Prostate gland (tissue), 2 donors: ENCODE measurements at regions not wholly inside any gene's neighbourhood (a gene's known extent, or its start where the extent isn't known, plus 50 kb on each side); places are given as distances from the start of the nearest gene placed in this dataset.

Experiments
- DNase-seq: peaks from one replicate; pipeline ENCODE4 v3.0.0-alpha.2; 2019; ENCODE audit warnings: low spot score
- H3K27ac ChIP-seq, 2 donors: fragments of 200-600 bp; sonication (generic); 2 replicates each; pipeline ENCODE4 v1.5.1; 2017 to 2019
- H3K27me3 ChIP-seq: fragments of 200-600 bp; sonication (generic); replicated peaks from 2 replicates; pipeline ENCODE4 v1.5.1; 2019; ENCODE audit not compliant: insufficient read depth
- H3K36me3 ChIP-seq, 2 donors: fragments of 200-600 bp; sonication (generic); 1 replicate in 1 of 2; 2 replicates in 1 of 2; pipeline versions ENCODE4 v1.5.1 to v1.8.1; 2017 to 2019
- H3K4me1 ChIP-seq: fragments of 200-600 bp; sonication (generic); replicated peaks from 2 replicates; pipeline ENCODE4 v1.5.1; 2019
- H3K4me3 ChIP-seq, 2 donors: fragments of 200-600 bp; sonication (generic); 2 replicates each; pipeline ENCODE4 v1.5.1; 2017 to 2019
- H3K9me3 ChIP-seq: fragments of 200-600 bp; sonication (generic); 2 replicates; pipeline ENCODE4 v1.5.1; 2017
- POLR2A ChIP-seq: fragments of 450-650 bp; IDR thresholded peaks from one replicate; pipeline ENCODE4 v1.6.1; 2016; ENCODE audit warnings: antibody characterized with exemption, mild to moderate bottlenecking
- POLR2AphosphoS5 ChIP-seq: sonication (generic); formaldehyde crosslinking; IDR thresholded peaks from one replicate; pipeline ENCODE4 v1.6.1; 2017; ENCODE audit warnings: antibody characterized with exemption
- WGBS: methylation state at CpG from one replicate; pipeline ENCODE4 v1.1.5; 2018; 5-methylcytosine and 5-hydroxymethylcytosine counted together
- intact Hi-C: fragments of 100-400 bp; cut with DNase I; formaldehyde crosslinking; loops from one replicate; pipeline ENCODE4 v1.14.2; 2022
- TF ChIP-seq, protein P1 (sequence below), 4 experiments: fragments of 200-600 bp in 2 of 4; fragments of 450-650 bp in 2 of 4; sonication (generic) in 2 of 4; IDR thresholded peaks; 1 replicate in 3 of 4; 2 replicates in 1 of 4; pipeline ENCODE4 v1.5.1; 2016 to 2019; ENCODE audit warnings: antibody characterized with exemption in 4 of 4, mild to moderate bottlenecking in 2 of 4, moderate library complexity in 2 of 4

DNA sequence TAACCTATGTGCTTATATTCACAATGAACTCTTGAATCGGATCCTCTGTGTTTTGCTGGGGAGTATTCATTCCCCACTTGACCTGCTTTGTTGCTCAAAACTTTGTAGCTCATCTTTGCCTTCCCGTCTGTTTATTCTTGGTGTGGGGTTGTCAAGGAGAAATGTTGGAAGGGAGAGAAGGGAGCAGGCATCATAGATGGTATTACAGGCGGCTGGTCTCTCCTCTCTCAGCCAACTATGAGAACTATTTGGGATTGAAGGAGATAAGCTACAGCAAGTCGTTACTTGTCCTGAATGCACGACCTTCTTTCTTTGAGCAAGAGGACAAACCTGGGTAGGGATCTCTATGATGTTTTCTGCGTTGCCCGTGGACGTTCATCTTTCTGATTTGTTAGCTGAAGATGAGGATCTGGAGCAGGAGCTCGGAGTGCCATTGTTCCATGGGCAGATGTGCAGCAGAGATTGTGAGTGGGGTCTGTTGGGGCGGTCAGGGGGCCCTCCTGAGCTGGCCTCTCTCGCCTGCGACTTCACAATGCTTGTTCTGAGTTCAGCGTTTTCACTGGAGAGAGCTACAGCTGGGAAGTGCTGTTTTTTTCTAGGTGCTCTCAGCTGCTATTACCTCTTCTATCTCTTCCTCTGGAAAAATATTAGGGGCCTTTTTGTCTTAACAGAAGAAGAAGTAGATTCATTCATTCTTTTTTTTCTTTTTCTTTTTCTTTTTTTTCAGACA is 126.9 kb upstream of the KLF6 start:
- Histone ChIP-seq H3K4me3 (no peak overlapping the region), H3K27me3 (no peaks in the 10 kb centered on the region), H3K27ac (peak overlapping the region; percentile 22 to 60), H3K9me3 (no peaks in the 10 kb centered on the region), H3K36me3 (no peaks in the 10 kb centered on the region), H3K4me1 (no peaks in the 10 kb centered on the region)
- intact Hi-C loops, result no loop called here
- no peak for TF ChIP-seq POLR2A
- TF ChIP-seq, protein P1, sequence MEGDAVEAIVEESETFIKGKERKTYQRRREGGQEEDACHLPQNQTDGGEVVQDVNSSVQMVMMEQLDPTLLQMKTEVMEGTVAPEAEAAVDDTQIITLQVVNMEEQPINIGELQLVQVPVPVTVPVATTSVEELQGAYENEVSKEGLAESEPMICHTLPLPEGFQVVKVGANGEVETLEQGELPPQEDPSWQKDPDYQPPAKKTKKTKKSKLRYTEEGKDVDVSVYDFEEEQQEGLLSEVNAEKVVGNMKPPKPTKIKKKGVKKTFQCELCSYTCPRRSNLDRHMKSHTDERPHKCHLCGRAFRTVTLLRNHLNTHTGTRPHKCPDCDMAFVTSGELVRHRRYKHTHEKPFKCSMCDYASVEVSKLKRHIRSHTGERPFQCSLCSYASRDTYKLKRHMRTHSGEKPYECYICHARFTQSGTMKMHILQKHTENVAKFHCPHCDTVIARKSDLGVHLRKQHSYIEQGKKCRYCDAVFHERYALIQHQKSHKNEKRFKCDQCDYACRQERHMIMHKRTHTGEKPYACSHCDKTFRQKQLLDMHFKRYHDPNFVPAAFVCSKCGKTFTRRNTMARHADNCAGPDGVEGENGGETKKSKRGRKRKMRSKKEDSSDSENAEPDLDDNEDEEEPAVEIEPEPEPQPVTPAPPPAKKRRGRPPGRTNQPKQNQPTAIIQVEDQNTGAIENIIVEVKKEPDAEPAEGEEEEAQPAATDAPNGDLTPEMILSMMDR (IDR thresholded peaks at IDR 0.05), result no peak
- peak; percentile 82 for TF ChIP-seq POLR2AphosphoS5
- WGBS, result 34% methylated on average over 13 of the region's 13 CpGs
- DNase-seq, result peak; percentile 67

- TF ChIP-seq, protein P1 (IDR thresholded peaks at IDR 0.05), result no peak
- no peak for TF ChIP-seq POLR2A
- TF ChIP-seq POLR2AphosphoS5, result no peak
- Histone ChIP-seq H3K27me3 (no peaks in the 10 kb centered on the region), H3K9me3 (no peaks in the 10 kb centered on the region), H3K4me3 (no peak overlapping the region), H3K36me3 (no peaks in the 10 kb centered on the region), H3K4me1 (no peaks in the 10 kb centered on the region), H3K27ac (peak overlapping the region in 1 of 2 donors; percentile 24)
- 78% methylated on average over 6 of the region's 6 CpGs for WGBS
- intact Hi-C loops, result no loop called here
- DNase-seq, result no peak
Measured at GRCh38 chr10:3911241-3911640, 126.2 kb upstream of the KLF6 start.

GRCh38 chr10:3909339-3909738 is 124.3 kb upstream of the KLF6 start:
- Histone ChIP-seq H3K27ac (no peak overlapping the region), H3K36me3 (no peaks in the 10 kb centered on the region), H3K4me1 (no peaks in the 10 kb centered on the region), H3K4me3 (no peak overlapping the region), H3K27me3 (no peaks in the 10 kb centered on the region), H3K9me3 (no peaks in the 10 kb centered on the region)
- no peak for TF ChIP-seq POLR2AphosphoS5
- TF ChIP-seq POLR2A, result no peak
- TF ChIP-seq, protein P1 (IDR thresholded peaks at IDR 0.05), result no peak
- 92% methylated on average over 14 of the region's 14 CpGs for WGBS
- intact Hi-C loops, result no loop called here
- no peak for DNase-seq

DNA sequence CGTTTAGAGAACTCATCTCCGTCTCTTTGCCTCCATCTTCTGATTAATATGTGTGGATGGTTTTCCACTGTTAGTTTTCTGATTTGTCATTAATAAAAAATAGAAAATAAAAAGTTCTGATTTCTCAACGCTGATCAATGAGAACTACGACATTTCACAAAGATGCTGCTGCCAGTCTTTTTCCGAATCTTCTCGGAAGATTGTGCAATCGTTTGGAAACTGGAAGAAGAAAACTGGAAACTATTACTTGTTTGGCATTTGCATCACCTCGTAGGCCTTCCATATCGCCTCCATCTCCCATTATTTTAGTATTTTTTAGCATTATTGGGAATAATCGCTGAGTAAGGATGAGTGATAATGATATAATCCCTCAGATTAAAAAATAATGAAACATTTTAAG is 123.2 kb upstream of the KLF6 start:
- DNase-seq, result no peak
- Histone ChIP-seq H3K36me3 (no peaks in the 10 kb centered on the region), H3K27me3 (no peaks in the 10 kb centered on the region), H3K4me1 (no peaks in the 10 kb centered on the region), H3K9me3 (no peaks in the 10 kb centered on the region), H3K4me3 (no peak overlapping the region), H3K27ac (no peak overlapping the region)
- 94% methylated on average over 10 of the region's 10 CpGs for WGBS
- TF ChIP-seq POLR2AphosphoS5, result no peak
- TF ChIP-seq, protein P1 (IDR thresholded peaks at IDR 0.05), result no peak
- TF ChIP-seq POLR2A, result no peak
- intact Hi-C loops, result no loop called here

- intact Hi-C loops, result no loop called here
- TF ChIP-seq POLR2AphosphoS5, result no peak
- TF ChIP-seq, protein P1 (IDR thresholded peaks at IDR 0.05), result no peak
- no peak for TF ChIP-seq POLR2A
- 82% methylated on average over 6 of the region's 6 CpGs for WGBS
- H3K9me3 ChIP-seq, result no peaks in the 10 kb centered on the region
- no peaks in the 10 kb centered on the region for H3K27me3 ChIP-seq
- H3K4me1 ChIP-seq, result no peaks in the 10 kb centered on the region
- H3K4me3 ChIP-seq, result no peak overlapping the region
- H3K36me3 ChIP-seq, result no peaks in the 10 kb centered on the region
- H3K27ac ChIP-seq, result no peak overlapping the region
- no peak for DNase-seq
Measured at GRCh38 chr10:3907514-3907913, 122.5 kb upstream of the KLF6 start.
